ENCODE measurements at regions not wholly inside any gene's neighbourhood (a gene's known extent, or its start where the extent isn't known, plus 50 kb on each side); places are given as distances from the start of the nearest gene placed in this dataset.

GRCh38 chr19:31413353-31413752, 64.1 kb upstream of the TSHZ3 start (continued):
- TF ChIP-seq LCORL (IDR thresholded peaks at IDR 0.05) (no peak), LCORL (CRISPR knock-in tag; IDR thresholded peaks at IDR 0.05) (no peak), ZNF101 (CRISPR knock-in tag; IDR thresholded peaks at IDR 0.05; ENCODE audit: borderline replicate concordance, low read depth) (no peak), ZFAT (CRISPR knock-in tag; conservative IDR thresholded peaks at IDR 0.05) (no peak), ZNF180 (CRISPR knock-in tag; IDR thresholded peaks at IDR 0.05; ENCODE audit: borderline replicate concordance, low read depth) (no peak)

GRCh38 chr19:31415322-31415721, 66.1 kb upstream of the TSHZ3 start:
- Histone ChIP-seq H3K4me1 (ENCODE audit: insufficient read depth, low read length) (no peaks in the 10 kb centered on the region), H3K36me3 (replicated peaks in 1 of 2; ENCODE audit: control insufficient read depth in 1 of 2, insufficient read depth in 2 of 2, low read length in 2 of 2) (no peaks in the 10 kb centered on the region), H4K20me1 (ENCODE audit: insufficient read depth, low read length) (no peaks in the 10 kb centered on the region), H3K9ac (ENCODE audit: insufficient read depth, low read depth, low read length) (no peak overlapping the region), H3K27ac (ENCODE audit: extremely low read length, insufficient read depth, low read length) (no peak overlapping the region), H3K27me3 (ENCODE audit: control insufficient read depth in 1 of 2, insufficient read depth in 2 of 2, low read length in 2 of 2) (no peaks in the 10 kb centered on the region), H3K4me2 (ENCODE audit: low read depth, low read length) (no peak overlapping the region), H3K79me2 (ENCODE audit: insufficient read depth, low read length) (no peaks in the 10 kb centered on the region), H3K4me3 (replicated peaks in 1 of 3; ENCODE audit: insufficient read depth in 1 of 3, low read depth in 2 of 3, low read length in 3 of 3) (no peak overlapping the region), H3K9me3 (ENCODE audit: low read length) (peaks cover 40% of the 10 kb centered on the region), H2AFZ (ENCODE audit: low read length) (no peak overlapping the region)
- intact Hi-C loops (cut with micrococcal nuclease; ENCODE audit: unreplicated experiment) (no loop called here), in situ Hi-C loops (cut with HindIII; ENCODE audit: extremely low pct_ligation_motif_present, low pct_unique_long_range_greater_than_20kb) (no loop called here)
- ATAC-seq (no peak), DNase-seq (ENCODE audit: low spot score) (no peak), FAIRE-seq (no peak)
- ChIA-PET CTCF (ENCODE audit: low intra/inter-chr PET ratio, low total read pairs) (no interaction called here), POLR2A (no interaction called here)
- no TSS peak for BruUV-seq (replicated peaks)
- 0% methylated on average over 2 of the region's 2 CpGs for WGBS (ENCODE audit: low lambda C conversion rate)
- no peak for TF ChIP-seq ZNF605 (CRISPR knock-in tag; IDR thresholded peaks at IDR 0.05)
- TF ChIP-seq ZNF678 (CRISPR knock-in tag; IDR thresholded peaks at IDR 0.05), result no peak
- no peak for TF ChIP-seq MED1 (CRISPR knock-in tag; IDR thresholded peaks at IDR 0.05)
- no peak for TF ChIP-seq GZF1 (CRISPR knock-in tag; IDR thresholded peaks at IDR 0.05)
- TF ChIP-seq ZBTB25 (CRISPR knock-in tag; IDR thresholded peaks at IDR 0.05), result no peak
- TF ChIP-seq MXD3 (CRISPR knock-in tag; IDR thresholded peaks at IDR 0.05), result no peak
- TF ChIP-seq MED13 (CRISPR knock-in tag; IDR thresholded peaks at IDR 0.05), result no peak
- TF ChIP-seq NFKB2 (CRISPR knock-in tag; IDR thresholded peaks at IDR 0.05; ENCODE audit: borderline replicate concordance), result no peak
- TF ChIP-seq TAF1 (CRISPR knock-in tag; IDR thresholded peaks at IDR 0.05), result no peak
- no peak for TF ChIP-seq E2F2 (CRISPR knock-in tag; IDR thresholded peaks at IDR 0.05; ENCODE audit: borderline replicate concordance)
- TF ChIP-seq ESRRA (CRISPR knock-in tag; IDR thresholded peaks at IDR 0.05; ENCODE audit: low read depth), result no peak
- no peak for TF ChIP-seq ZNF687 (CRISPR knock-in tag; IDR thresholded peaks at IDR 0.05)
- TF ChIP-seq ZNF232 (CRISPR knock-in tag; IDR thresholded peaks at IDR 0.05; ENCODE audit: borderline replicate concordance), result no peak
- TF ChIP-seq RBM39 (IDR thresholded peaks at IDR 0.05; ENCODE audit: low read depth, low read length, poor library complexity, severe bottlenecking), result no peak
- TF ChIP-seq MED8 (CRISPR knock-in tag; IDR thresholded peaks at IDR 0.05; ENCODE audit: insufficient replicate concordance), result no peak

Data from HepG2 (cell line).